ENCODE measurements at regions not wholly inside any gene's neighbourhood (a gene's known extent, or its start where the extent isn't known, plus 50 kb on each side); places are given as distances from the start of the nearest gene placed in this dataset.

DNA sequence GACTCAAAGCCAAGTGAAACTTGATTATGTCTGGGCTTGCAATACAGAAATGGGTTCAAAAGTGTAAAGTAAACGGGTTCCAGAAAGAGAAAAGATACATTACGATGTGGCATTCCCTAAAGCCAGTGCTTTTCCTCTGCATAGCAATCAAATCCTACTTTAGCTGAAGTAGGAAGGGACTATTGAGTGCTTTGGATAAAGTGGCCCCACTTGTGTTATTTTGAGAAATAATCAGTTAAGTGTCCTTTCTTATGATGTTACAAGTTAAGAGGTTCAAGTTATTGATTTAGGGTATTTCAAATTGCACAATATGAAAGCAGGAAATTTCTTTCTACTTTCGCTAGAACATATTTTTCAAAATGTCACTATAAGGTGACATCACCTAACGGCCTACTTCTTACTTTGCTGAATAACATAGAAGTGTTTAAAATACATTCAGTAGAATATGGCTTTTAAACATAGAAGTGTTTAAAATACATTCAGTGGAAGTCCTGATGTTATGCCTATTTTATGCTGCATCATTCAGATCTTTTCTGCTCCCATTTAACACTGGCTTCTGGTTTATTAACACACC lies 235.2 kb downstream of the DTHD1 start:
- TF ChIP-seq, protein P1, sequence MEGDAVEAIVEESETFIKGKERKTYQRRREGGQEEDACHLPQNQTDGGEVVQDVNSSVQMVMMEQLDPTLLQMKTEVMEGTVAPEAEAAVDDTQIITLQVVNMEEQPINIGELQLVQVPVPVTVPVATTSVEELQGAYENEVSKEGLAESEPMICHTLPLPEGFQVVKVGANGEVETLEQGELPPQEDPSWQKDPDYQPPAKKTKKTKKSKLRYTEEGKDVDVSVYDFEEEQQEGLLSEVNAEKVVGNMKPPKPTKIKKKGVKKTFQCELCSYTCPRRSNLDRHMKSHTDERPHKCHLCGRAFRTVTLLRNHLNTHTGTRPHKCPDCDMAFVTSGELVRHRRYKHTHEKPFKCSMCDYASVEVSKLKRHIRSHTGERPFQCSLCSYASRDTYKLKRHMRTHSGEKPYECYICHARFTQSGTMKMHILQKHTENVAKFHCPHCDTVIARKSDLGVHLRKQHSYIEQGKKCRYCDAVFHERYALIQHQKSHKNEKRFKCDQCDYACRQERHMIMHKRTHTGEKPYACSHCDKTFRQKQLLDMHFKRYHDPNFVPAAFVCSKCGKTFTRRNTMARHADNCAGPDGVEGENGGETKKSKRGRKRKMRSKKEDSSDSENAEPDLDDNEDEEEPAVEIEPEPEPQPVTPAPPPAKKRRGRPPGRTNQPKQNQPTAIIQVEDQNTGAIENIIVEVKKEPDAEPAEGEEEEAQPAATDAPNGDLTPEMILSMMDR (IDR thresholded peaks at IDR 0.05): no peak
- H3K9me3 Mint-ChIP-seq: peaks cover 5% of the 10 kb centered on the region
- H3K27me3 Mint-ChIP-seq: no peaks in the 10 kb centered on the region
- intact Hi-C loops (cut with micrococcal nuclease): no loop called here
- CTCF ChIA-PET: no interaction called here
- H3K4me1 Mint-ChIP-seq: no peaks in the 10 kb centered on the region
- no peak overlapping the region for H3K27ac Mint-ChIP-seq
- no peak overlapping the region for H3K4me3 Mint-ChIP-seq
- H3K36me3 Mint-ChIP-seq (ENCODE audit: low read depth): no peaks in the 10 kb centered on the region
- DNase-seq: no peak
- POLR2A ChIA-PET: no interaction called here
- no peak for ATAC-seq (ENCODE audit: low read depth)

DNA sequence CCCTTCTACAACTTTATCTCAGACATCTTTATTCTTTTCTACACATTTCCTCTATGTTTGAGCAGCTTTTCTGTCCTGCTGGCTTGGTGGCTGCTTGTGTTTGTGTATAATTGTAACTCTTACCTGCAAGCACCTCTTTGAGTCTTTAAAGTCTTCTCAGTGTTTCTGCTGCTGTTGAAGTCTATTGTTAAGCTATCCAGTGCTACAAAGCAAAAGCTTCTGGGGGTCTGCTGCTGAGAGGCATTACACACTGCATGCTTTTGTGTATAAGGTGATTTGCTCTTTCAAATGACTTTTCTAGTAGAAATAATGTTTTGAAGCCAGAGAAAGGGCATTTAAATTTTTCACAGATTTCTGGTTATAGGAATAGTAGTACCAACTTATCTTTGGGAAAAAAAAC lies 241.8 kb downstream of the DTHD1 start:
- ATAC-seq (ENCODE audit: low read depth) (no peak), DNase-seq (no peak)
- no peaks in the 10 kb centered on the region for H3K27me3 Mint-ChIP-seq
- H3K9me3 Mint-ChIP-seq: peaks cover 11% of the 10 kb centered on the region
- no peaks in the 10 kb centered on the region for H3K4me1 Mint-ChIP-seq
- TF ChIP-seq, protein P1 (IDR thresholded peaks at IDR 0.05): no peak
- H3K36me3 Mint-ChIP-seq (ENCODE audit: low read depth): no peaks in the 10 kb centered on the region
- ChIA-PET CTCF (no interaction called here), POLR2A (no interaction called here)
- intact Hi-C loops (cut with micrococcal nuclease): no loop called here
- no peak overlapping the region for H3K4me3 Mint-ChIP-seq
- no peak overlapping the region for H3K27ac Mint-ChIP-seq

DNA sequence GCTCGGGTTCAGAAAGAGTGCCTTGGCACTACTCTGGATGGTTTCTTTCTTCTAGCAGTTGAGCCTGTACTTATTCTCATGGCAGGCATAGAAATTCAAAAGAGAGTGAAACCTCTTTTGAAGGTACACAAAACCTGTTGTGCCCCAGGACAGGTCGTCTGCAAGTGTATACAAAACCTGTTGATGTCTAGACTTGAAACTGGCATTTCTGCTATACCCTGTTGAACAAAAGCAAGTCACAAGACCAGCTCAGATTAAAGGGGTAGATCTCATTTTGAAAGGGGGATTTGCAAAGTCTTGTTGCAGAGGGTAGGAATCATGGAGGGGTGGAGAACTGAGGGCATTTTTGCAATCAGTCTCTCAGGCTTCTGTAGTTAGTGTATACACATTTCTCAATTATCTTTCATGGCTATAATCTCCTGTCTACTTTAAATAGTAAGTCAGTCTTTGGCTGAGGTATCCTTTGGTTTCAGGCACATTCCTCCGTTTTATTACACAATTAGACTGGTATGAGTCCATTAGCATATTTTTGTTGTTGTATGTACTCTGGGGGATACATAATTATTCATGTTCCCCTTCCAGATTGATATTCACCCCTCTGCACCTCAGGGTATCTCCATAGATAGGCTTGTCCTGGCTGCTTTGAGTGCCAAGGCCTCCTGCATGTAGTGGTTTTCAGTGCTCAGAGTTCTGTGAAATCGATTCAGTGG lies 251.4 kb downstream of the DTHD1 start:
- TF ChIP-seq, protein P1 (IDR thresholded peaks at IDR 0.05): no peak
- no peaks in the 10 kb centered on the region for H3K36me3 Mint-ChIP-seq (ENCODE audit: low read depth)
- H3K4me3 Mint-ChIP-seq: no peak overlapping the region
- no peak overlapping the region for H3K27ac Mint-ChIP-seq
- H3K4me1 Mint-ChIP-seq: no peaks in the 10 kb centered on the region
- no peak for ATAC-seq (ENCODE audit: low read depth)
- ChIA-PET POLR2A (no interaction called here), CTCF (no interaction called here)
- peaks cover 10% of the 10 kb centered on the region for H3K9me3 Mint-ChIP-seq
- intact Hi-C loops (cut with micrococcal nuclease): no loop called here
- H3K27me3 Mint-ChIP-seq: no peaks in the 10 kb centered on the region
- no peak for DNase-seq

DNA sequence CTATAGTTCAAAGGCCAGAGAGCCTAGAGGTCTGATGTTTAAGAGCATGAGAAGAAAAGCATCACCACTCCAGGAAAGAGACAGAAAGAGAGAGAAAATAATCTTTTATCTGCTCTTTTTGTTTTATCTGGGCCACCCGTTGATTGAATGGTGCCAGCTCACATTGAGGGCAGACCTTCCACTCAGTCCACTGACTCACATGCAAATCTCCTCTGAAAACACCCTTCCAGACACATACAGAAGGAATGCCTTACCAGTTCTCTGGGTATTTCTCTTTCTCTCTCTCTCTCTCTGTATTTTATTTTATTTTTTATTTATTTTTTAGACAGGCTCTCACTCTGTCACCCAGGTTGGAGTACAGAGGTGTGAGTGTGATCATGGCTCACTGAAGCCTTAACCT lies 252.5 kb downstream of the DTHD1 start:
- intact Hi-C loops (cut with micrococcal nuclease): no loop called here
- H3K36me3 Mint-ChIP-seq (ENCODE audit: low read depth): no peaks in the 10 kb centered on the region
- CTCF ChIA-PET: no interaction called here
- H3K4me3 Mint-ChIP-seq: no peak overlapping the region
- H3K9me3 Mint-ChIP-seq: no peaks in the 10 kb centered on the region
- ATAC-seq (ENCODE audit: low read depth): no peak
- POLR2A ChIA-PET: no interaction called here
- no peak for DNase-seq
- no peak overlapping the region for H3K27ac Mint-ChIP-seq
- TF ChIP-seq, protein P1 (IDR thresholded peaks at IDR 0.05): no peak
- no peaks in the 10 kb centered on the region for H3K4me1 Mint-ChIP-seq
- peaks cover 4% of the 10 kb centered on the region for H3K27me3 Mint-ChIP-seq

DNA sequence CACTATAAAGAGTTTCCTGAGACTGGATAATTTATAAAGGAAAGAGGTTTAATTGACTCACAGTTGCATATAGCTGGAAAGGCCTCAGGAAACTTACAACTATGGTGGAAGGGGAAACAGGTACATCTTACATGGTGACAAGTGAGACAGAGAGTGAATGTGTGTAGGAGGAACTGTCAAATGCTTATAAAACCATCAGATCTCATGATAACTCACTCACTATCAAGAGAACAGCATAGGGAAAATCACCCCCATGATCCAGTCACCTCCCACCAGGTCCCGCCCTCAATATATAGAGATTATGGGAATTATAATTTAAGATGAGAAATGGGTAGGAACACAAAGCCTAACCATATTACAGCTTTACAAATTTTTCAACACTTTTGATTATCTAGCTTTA lies 266.0 kb downstream of the DTHD1 start:
- POLR2A ChIA-PET: no interaction called here
- DNase-seq (no peak), ATAC-seq (ENCODE audit: low read depth) (no peak)
- intact Hi-C loops (cut with micrococcal nuclease): no loop called here
- H3K27me3 Mint-ChIP-seq: no peaks in the 10 kb centered on the region
- no peaks in the 10 kb centered on the region for H3K36me3 Mint-ChIP-seq (ENCODE audit: low read depth)
- CTCF ChIA-PET: no interaction called here
- H3K4me1 Mint-ChIP-seq: no peaks in the 10 kb centered on the region
- TF ChIP-seq, protein P1 (IDR thresholded peaks at IDR 0.05): no peak
- H3K9me3 Mint-ChIP-seq: no peaks in the 10 kb centered on the region
- H3K4me3 Mint-ChIP-seq: no peak overlapping the region
- H3K27ac Mint-ChIP-seq: no peak overlapping the region

Data from activated B cell treated with CpG ODN at 0.5 μM for 24 hours (primary cell).